Prostate gland (tissue), 2 donors: ENCODE measurements at regions not wholly inside any gene's neighbourhood (a gene's known extent, or its start where the extent isn't known, plus 50 kb on each side); places are given as distances from the start of the nearest gene placed in this dataset.
"Not testable (repeated sequence)": the region's sequence is repeated elsewhere in the genome, so short reads cannot be mapped to it uniquely, and the experiment has no call there.

ENCODE experiments used
- DNase-seq: peaks from one replicate; pipeline ENCODE4 v3.0.0-alpha.2; 2019; ENCODE audit warnings: low spot score
- H3K27ac ChIP-seq, 2 donors: fragments of 200-600 bp; sonication (generic); 2 replicates each; pipeline ENCODE4 v1.5.1; 2017 to 2019
- H3K27me3 ChIP-seq: fragments of 200-600 bp; sonication (generic); replicated peaks from 2 replicates; pipeline ENCODE4 v1.5.1; 2019; ENCODE audit not compliant: insufficient read depth
- H3K36me3 ChIP-seq, 2 donors: fragments of 200-600 bp; sonication (generic); 1 replicate in 1 of 2; 2 replicates in 1 of 2; pipeline versions ENCODE4 v1.5.1 to v1.8.1; 2017 to 2019
- H3K4me1 ChIP-seq: fragments of 200-600 bp; sonication (generic); replicated peaks from 2 replicates; pipeline ENCODE4 v1.5.1; 2019
- H3K4me3 ChIP-seq, 2 donors: fragments of 200-600 bp; sonication (generic); 2 replicates each; pipeline ENCODE4 v1.5.1; 2017 to 2019
- H3K9me3 ChIP-seq: fragments of 200-600 bp; sonication (generic); 2 replicates; pipeline ENCODE4 v1.5.1; 2017
- CTCF ChIP-seq, 4 experiments: fragments of 200-600 bp in 2 of 4; fragments of 450-650 bp in 2 of 4; sonication (generic) in 2 of 4; IDR thresholded peaks; 1 replicate in 3 of 4; 2 replicates in 1 of 4; pipeline ENCODE4 v1.5.1; 2016 to 2019; ENCODE audit warnings: antibody characterized with exemption in 4 of 4, mild to moderate bottlenecking in 2 of 4, moderate library complexity in 2 of 4
- POLR2A ChIP-seq: fragments of 450-650 bp; IDR thresholded peaks from one replicate; pipeline ENCODE4 v1.6.1; 2016; ENCODE audit warnings: antibody characterized with exemption, mild to moderate bottlenecking
- POLR2AphosphoS5 ChIP-seq: sonication (generic); formaldehyde crosslinking; IDR thresholded peaks from one replicate; pipeline ENCODE4 v1.6.1; 2017; ENCODE audit warnings: antibody characterized with exemption
- WGBS: methylation state at CpG from one replicate; pipeline ENCODE4 v1.1.5; 2018; 5-methylcytosine and 5-hydroxymethylcytosine counted together
- intact Hi-C: fragments of 100-400 bp; cut with DNase I; formaldehyde crosslinking; loops from one replicate; pipeline ENCODE4 v1.14.2; 2022

GRCh38 chrX:46327566-46328115 is 217.6 kb downstream of the ZNF674 start:
- Histone ChIP-seq H3K4me1 (no peaks in the 10 kb centered on the region), H3K27me3 (no peaks in the 10 kb centered on the region), H3K36me3 (no peaks in the 10 kb centered on the region), H3K4me3 (no peak overlapping the region), H3K9me3 (no peaks in the 10 kb centered on the region), H3K27ac (no peak overlapping the region)
- DNase-seq = no peak
- no peak for TF ChIP-seq CTCF (IDR thresholded peaks at IDR 0.05)
- TF ChIP-seq POLR2A = no peak
- 45% methylated on average over 7 of the region's 7 CpGs for WGBS
- intact Hi-C loops = no loop called here

DNA sequence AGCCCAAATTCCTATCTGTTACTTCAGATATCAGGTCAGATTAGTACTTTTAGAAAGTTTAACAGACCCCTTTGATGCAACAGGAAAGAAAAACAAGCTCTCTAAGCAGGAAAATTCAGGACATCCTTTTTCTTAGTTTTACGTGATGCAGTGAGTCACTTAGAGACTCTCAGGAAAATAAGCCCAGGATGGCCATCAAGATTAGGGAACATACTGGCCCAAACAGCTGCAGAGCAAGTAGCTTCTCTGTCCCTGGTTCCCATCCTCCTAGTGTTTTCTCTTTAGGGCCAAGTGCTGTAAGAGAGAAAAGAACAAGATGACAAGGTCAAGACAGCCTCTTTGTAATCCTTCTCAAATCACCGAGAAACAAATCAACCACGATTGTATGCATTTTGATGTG is 219.1 kb downstream of the ZNF674 start:
- no peak overlapping the region for H3K4me3 ChIP-seq
- intact Hi-C loops = no loop called here
- no peaks in the 10 kb centered on the region for H3K27me3 ChIP-seq
- 37% methylated on average over 3 of the region's 3 CpGs for WGBS
- H3K9me3 ChIP-seq = no peaks in the 10 kb centered on the region
- H3K36me3 ChIP-seq = no peaks in the 10 kb centered on the region
- TF ChIP-seq POLR2A = no peak
- TF ChIP-seq POLR2AphosphoS5 = no peak
- no peak for TF ChIP-seq CTCF (IDR thresholded peaks at IDR 0.05)
- DNase-seq = no peak
- no peak overlapping the region for H3K27ac ChIP-seq
- H3K4me1 ChIP-seq = no peaks in the 10 kb centered on the region

- intact Hi-C loops = no loop called here
- 23% methylated on average over 5 of the region's 5 CpGs for WGBS
- Histone ChIP-seq H3K27me3 (no peaks in the 10 kb centered on the region), H3K36me3 (no peaks in the 10 kb centered on the region), H3K9me3 (no peaks in the 10 kb centered on the region), H3K4me3 (no peak overlapping the region), H3K27ac (no peak overlapping the region), H3K4me1 (no peaks in the 10 kb centered on the region)
- DNase-seq = no peak
- TF ChIP-seq POLR2AphosphoS5 (no peak), POLR2A (no peak), CTCF (IDR thresholded peaks at IDR 0.05) (no peak)
Measured at GRCh38 chrX:46325312-46325877, 219.8 kb downstream of the ZNF674 start.

- no peak overlapping the region for H3K27ac ChIP-seq
- no peaks in the 10 kb centered on the region for H3K4me1 ChIP-seq
- H3K4me3 ChIP-seq = no peak overlapping the region
- WGBS = 100% methylated on average over 3 of the region's 3 CpGs
- DNase-seq = no peak
- H3K27me3 ChIP-seq = no peaks in the 10 kb centered on the region
- H3K36me3 ChIP-seq = no peaks in the 10 kb centered on the region
- intact Hi-C loops = no loop called here
- TF ChIP-seq POLR2AphosphoS5 (no peak), POLR2A (no peak), CTCF (IDR thresholded peaks at IDR 0.05) (no peak)
- no peaks in the 10 kb centered on the region for H3K9me3 ChIP-seq
Measured at GRCh38 chrX:46324166-46324565, 221.1 kb downstream of the ZNF674 start.

GRCh38 chrX:46322929-46323328 is 222.3 kb downstream of the ZNF674 start:
- H3K4me1 ChIP-seq, DNase-seq, H3K27me3 ChIP-seq, H3K9me3 ChIP-seq, intact Hi-C loops, H3K36me3 ChIP-seq, H3K27ac ChIP-seq, H3K4me3 ChIP-seq: not testable (repeated sequence)
- 57% methylated on average over 5 of the region's 5 CpGs for WGBS
